WTC11 (cell line): ENCODE measurements at regions not wholly inside any gene's neighbourhood (a gene's known extent, or its start where the extent isn't known, plus 50 kb on each side); places are given as distances from the start of the nearest gene placed in this dataset.

Experiments used
- CTCF ChIP-seq: fragments of 200-600 bp; IDR thresholded peaks from 2 replicates; pipeline ENCODE4 v1.8.0; 2022; ENCODE audit warnings: antibody characterized with exemption
- E2F4 ChIP-seq: sonication (generic); formaldehyde crosslinking; IDR thresholded peaks from 2 replicates; pipeline ENCODE4 v1.8.1; 2022; ENCODE audit warnings: low read depth, mild to moderate bottlenecking, moderate library complexity, missing genetic modification reagents, borderline replicate concordance
- FOXP1 ChIP-seq: sonication (generic); formaldehyde crosslinking; IDR thresholded peaks from 2 replicates; pipeline ENCODE4 v1.8.0; 2022; ENCODE audit warnings: missing genetic modification reagents, mild to moderate bottlenecking, moderate library complexity, borderline replicate concordance
- HMGA2 ChIP-seq: fragments of 250-450 bp; sonication (Bioruptor Pico); IDR thresholded peaks from 2 replicates; pipeline ENCODE4 v1.4.0; 2021; ENCODE audit warnings: mild to moderate bottlenecking, moderate library complexity
- KAT7 ChIP-seq: sonication (generic); formaldehyde crosslinking; IDR thresholded peaks from 2 replicates; pipeline ENCODE4 v1.8.1; 2023; ENCODE audit warnings: missing genetic modification reagents, mild to moderate bottlenecking, borderline replicate concordance
- MLX ChIP-seq: sonication (generic); formaldehyde crosslinking; IDR thresholded peaks from 2 replicates; pipeline ENCODE4 v1.8.1; 2023; ENCODE audit warnings: mild to moderate bottlenecking, missing genetic modification reagents, moderate library complexity
- TCF7 ChIP-seq: sonication (generic); formaldehyde crosslinking; IDR thresholded peaks from 2 replicates; pipeline ENCODE4 v1.8.0; 2022; ENCODE audit warnings: mild to moderate bottlenecking, low read depth, missing genetic modification reagents, moderate library complexity
- TEAD4 ChIP-seq: sonication (generic); formaldehyde crosslinking; IDR thresholded peaks from 2 replicates; pipeline ENCODE4 v1.8.0; 2022; ENCODE audit warnings: mild to moderate bottlenecking, missing genetic modification reagents
- ZBTB21 ChIP-seq: sonication (generic); formaldehyde crosslinking; IDR thresholded peaks from 2 replicates; pipeline ENCODE4 v1.8.1; 2023; ENCODE audit warnings: mild to moderate bottlenecking, missing genetic modification reagents, borderline replicate concordance
- TF ChIP-seq, protein P1 (sequence below): sonication (generic); formaldehyde crosslinking; IDR thresholded peaks from 2 replicates; pipeline ENCODE4 v1.8.0; 2022; ENCODE audit warnings: missing genetic modification reagents
- TF ChIP-seq, protein P2 (sequence below): fragments of 250-450 bp; sonication (Bioruptor Pico); IDR thresholded peaks from 2 replicates; pipeline ENCODE4 v1.9.0; 2021; ENCODE audit warnings: mild to moderate bottlenecking, borderline replicate concordance
- TF ChIP-seq, protein P3 (sequence below): sonication (generic); formaldehyde crosslinking; IDR thresholded peaks from 2 replicates; pipeline ENCODE4 v1.8.1; 2023; ENCODE audit warnings: mild to moderate bottlenecking, missing genetic modification reagents, borderline replicate concordance

- TF ChIP-seq CTCF (no peak), MLX (CRISPR knock-in tag) (no peak), FOXP1 (CRISPR knock-in tag) (no peak), TCF7 (CRISPR knock-in tag) (no peak), ZBTB21 (CRISPR knock-in tag) (no peak), TEAD4 (no peak), KAT7 (CRISPR knock-in tag) (no peak), HMGA2 (no peak), E2F4 (CRISPR knock-in tag) (no peak)
- TF ChIP-seq, protein P1, sequence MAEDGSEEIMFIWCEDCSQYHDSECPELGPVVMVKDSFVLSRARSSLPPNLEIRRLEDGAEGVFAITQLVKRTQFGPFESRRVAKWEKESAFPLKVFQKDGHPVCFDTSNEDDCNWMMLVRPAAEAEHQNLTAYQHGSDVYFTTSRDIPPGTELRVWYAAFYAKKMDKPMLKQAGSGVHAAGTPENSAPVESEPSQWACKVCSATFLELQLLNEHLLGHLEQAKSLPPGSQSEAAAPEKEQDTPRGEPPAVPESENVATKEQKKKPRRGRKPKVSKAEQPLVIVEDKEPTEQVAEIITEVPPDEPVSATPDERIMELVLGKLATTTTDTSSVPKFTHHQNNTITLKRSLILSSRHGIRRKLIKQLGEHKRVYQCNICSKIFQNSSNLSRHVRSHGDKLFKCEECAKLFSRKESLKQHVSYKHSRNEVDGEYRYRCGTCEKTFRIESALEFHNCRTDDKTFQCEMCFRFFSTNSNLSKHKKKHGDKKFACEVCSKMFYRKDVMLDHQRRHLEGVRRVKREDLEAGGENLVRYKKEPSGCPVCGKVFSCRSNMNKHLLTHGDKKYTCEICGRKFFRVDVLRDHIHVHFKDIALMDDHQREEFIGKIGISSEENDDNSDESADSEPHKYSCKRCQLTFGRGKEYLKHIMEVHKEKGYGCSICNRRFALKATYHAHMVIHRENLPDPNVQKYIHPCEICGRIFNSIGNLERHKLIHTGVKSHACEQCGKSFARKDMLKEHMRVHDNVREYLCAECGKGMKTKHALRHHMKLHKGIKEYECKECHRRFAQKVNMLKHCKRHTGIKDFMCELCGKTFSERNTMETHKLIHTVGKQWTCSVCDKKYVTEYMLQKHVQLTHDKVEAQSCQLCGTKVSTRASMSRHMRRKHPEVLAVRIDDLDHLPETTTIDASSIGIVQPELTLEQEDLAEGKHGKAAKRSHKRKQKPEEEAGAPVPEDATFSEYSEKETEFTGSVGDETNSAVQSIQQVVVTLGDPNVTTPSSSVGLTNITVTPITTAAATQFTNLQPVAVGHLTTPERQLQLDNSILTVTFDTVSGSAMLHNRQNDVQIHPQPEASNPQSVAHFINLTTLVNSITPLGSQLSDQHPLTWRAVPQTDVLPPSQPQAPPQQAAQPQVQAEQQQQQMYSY (CRISPR knock-in tag): no peak
- TF ChIP-seq, protein P2, sequence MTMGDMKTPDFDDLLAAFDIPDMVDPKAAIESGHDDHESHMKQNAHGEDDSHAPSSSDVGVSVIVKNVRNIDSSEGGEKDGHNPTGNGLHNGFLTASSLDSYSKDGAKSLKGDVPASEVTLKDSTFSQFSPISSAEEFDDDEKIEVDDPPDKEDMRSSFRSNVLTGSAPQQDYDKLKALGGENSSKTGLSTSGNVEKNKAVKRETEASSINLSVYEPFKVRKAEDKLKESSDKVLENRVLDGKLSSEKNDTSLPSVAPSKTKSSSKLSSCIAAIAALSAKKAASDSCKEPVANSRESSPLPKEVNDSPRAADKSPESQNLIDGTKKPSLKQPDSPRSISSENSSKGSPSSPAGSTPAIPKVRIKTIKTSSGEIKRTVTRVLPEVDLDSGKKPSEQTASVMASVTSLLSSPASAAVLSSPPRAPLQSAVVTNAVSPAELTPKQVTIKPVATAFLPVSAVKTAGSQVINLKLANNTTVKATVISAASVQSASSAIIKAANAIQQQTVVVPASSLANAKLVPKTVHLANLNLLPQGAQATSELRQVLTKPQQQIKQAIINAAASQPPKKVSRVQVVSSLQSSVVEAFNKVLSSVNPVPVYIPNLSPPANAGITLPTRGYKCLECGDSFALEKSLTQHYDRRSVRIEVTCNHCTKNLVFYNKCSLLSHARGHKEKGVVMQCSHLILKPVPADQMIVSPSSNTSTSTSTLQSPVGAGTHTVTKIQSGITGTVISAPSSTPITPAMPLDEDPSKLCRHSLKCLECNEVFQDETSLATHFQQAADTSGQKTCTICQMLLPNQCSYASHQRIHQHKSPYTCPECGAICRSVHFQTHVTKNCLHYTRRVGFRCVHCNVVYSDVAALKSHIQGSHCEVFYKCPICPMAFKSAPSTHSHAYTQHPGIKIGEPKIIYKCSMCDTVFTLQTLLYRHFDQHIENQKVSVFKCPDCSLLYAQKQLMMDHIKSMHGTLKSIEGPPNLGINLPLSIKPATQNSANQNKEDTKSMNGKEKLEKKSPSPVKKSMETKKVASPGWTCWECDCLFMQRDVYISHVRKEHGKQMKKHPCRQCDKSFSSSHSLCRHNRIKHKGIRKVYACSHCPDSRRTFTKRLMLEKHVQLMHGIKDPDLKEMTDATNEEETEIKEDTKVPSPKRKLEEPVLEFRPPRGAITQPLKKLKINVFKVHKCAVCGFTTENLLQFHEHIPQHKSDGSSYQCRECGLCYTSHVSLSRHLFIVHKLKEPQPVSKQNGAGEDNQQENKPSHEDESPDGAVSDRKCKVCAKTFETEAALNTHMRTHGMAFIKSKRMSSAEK (CRISPR knock-in tag): no peak
- TF ChIP-seq, protein P3, sequence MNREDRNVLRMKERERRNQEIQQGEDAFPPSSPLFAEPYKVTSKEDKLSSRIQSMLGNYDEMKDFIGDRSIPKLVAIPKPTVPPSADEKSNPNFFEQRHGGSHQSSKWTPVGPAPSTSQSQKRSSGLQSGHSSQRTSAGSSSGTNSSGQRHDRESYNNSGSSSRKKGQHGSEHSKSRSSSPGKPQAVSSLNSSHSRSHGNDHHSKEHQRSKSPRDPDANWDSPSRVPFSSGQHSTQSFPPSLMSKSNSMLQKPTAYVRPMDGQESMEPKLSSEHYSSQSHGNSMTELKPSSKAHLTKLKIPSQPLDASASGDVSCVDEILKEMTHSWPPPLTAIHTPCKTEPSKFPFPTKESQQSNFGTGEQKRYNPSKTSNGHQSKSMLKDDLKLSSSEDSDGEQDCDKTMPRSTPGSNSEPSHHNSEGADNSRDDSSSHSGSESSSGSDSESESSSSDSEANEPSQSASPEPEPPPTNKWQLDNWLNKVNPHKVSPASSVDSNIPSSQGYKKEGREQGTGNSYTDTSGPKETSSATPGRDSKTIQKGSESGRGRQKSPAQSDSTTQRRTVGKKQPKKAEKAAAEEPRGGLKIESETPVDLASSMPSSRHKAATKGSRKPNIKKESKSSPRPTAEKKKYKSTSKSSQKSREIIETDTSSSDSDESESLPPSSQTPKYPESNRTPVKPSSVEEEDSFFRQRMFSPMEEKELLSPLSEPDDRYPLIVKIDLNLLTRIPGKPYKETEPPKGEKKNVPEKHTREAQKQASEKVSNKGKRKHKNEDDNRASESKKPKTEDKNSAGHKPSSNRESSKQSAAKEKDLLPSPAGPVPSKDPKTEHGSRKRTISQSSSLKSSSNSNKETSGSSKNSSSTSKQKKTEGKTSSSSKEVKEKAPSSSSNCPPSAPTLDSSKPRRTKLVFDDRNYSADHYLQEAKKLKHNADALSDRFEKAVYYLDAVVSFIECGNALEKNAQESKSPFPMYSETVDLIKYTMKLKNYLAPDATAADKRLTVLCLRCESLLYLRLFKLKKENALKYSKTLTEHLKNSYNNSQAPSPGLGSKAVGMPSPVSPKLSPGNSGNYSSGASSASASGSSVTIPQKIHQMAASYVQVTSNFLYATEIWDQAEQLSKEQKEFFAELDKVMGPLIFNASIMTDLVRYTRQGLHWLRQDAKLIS: no peak
Measured at GRCh38 chr18:76231402-76231801, 263.6 kb downstream of the ZNF516 start.
